Astrocyte (in vitro differentiated cells and primary cell): ENCODE measurements at regions not wholly inside any gene's neighbourhood (a gene's known extent, or its start where the extent isn't known, plus 50 kb on each side); places are given as distances from the start of the nearest gene placed in this dataset.

ENCODE experiments used
- DNase-seq: peaks from one replicate; pipeline ENCODE4 v3.0.0-alpha.2; 2010; ENCODE audit warnings: low read depth
- FAIRE-seq: peaks from 2 replicates; lab custom pipeline; 2011; peaks lifted over from hg19 to GRCh38; lab: Jason Lieb, UNC
- H2AFZ ChIP-seq: 2 replicates; pipeline ENCODE4 v1.6.0; 2012; ENCODE audit warnings: low read depth, low read length, inconsistent platforms
- H3K27ac ChIP-seq: 2 replicates; pipeline ENCODE4 v1.5.1; 2011; ENCODE audit warnings: low read depth, low read length, inconsistent platforms
- H3K27me3 ChIP-seq: 2 replicates; pipeline ENCODE4 v1.6.0; 2011; ENCODE audit warnings: low read length, inconsistent platforms; ENCODE audit not compliant: insufficient read depth
- H3K36me3 ChIP-seq: 2 replicates; pipeline ENCODE4 v1.5.1; 2011; ENCODE audit warnings: low read length, inconsistent platforms; ENCODE audit not compliant: insufficient read depth
- H3K4me1 ChIP-seq: 2 replicates; pipeline ENCODE4 v1.5.1; 2011; ENCODE audit warnings: low read length, inconsistent platforms; ENCODE audit not compliant: insufficient read depth
- H3K4me2 ChIP-seq: 2 replicates; pipeline ENCODE4 v1.6.0; 2012; ENCODE audit warnings: low read length, inconsistent platforms
- H3K4me3 ChIP-seq: 2 replicates; pipeline ENCODE4 v1.5.1; 2011; ENCODE audit warnings: low read depth, mild to moderate bottlenecking, low read length, inconsistent platforms; ENCODE audit not compliant: insufficient read depth
- H3K79me2 ChIP-seq: 2 replicates; pipeline ENCODE4 v1.6.0; 2012; ENCODE audit warnings: mild to moderate bottlenecking, low read length, inconsistent platforms; ENCODE audit not compliant: insufficient read depth
- H3K9ac ChIP-seq: 2 replicates; pipeline ENCODE4 v1.6.0; 2012; ENCODE audit warnings: mild to moderate bottlenecking, low read length, inconsistent platforms
- H3K9me3 ChIP-seq: 2 replicates; pipeline ENCODE4 v1.5.1; 2012; ENCODE audit warnings: low read depth, mild to moderate bottlenecking, low read length, inconsistent platforms; ENCODE audit not compliant: insufficient read depth
- H4K20me1 ChIP-seq: 2 replicates; pipeline ENCODE4 v1.6.0; 2012; ENCODE audit warnings: low read length, inconsistent platforms; ENCODE audit not compliant: insufficient read depth
- H3K27ac Mint-ChIP-seq: one replicate; pipeline ENCODE4 v1.8.0; 2021; ENCODE audit warnings: mild to moderate bottlenecking, mixed read lengths; ENCODE audit not compliant: unreplicated experiment
- H3K27me3 Mint-ChIP-seq: one replicate; pipeline ENCODE4 v1.8.0; 2021; ENCODE audit warnings: low read depth, mixed read lengths; ENCODE audit not compliant: unreplicated experiment
- H3K36me3 Mint-ChIP-seq: one replicate; pipeline ENCODE4 v1.8.0; 2021; ENCODE audit warnings: low read depth, mixed read lengths; ENCODE audit not compliant: unreplicated experiment
- H3K4me1 Mint-ChIP-seq: one replicate; pipeline ENCODE4 v1.8.0; 2021; ENCODE audit warnings: low read depth, mixed read lengths; ENCODE audit not compliant: unreplicated experiment
- H3K4me3 Mint-ChIP-seq: one replicate; pipeline ENCODE4 v1.8.0; 2021; ENCODE audit warnings: mild to moderate bottlenecking, moderate library complexity, mixed read lengths; ENCODE audit not compliant: unreplicated experiment
- H3K9me3 Mint-ChIP-seq: one replicate; pipeline ENCODE4 v1.8.0; 2021; ENCODE audit warnings: mild to moderate bottlenecking, mixed read lengths; ENCODE audit not compliant: unreplicated experiment
- EZH2 ChIP-seq: IDR thresholded peaks from 2 replicates; pipeline ENCODE4 v1.6.1; 2012; ENCODE audit warnings: mild to moderate bottlenecking, low read length, inconsistent platforms; ENCODE audit not compliant: insufficient read depth
- TF ChIP-seq, protein P1 (sequence below): IDR thresholded peaks from 2 replicates; pipeline ENCODE4 v1.5.1; 2011; ENCODE audit warnings: low read depth, mild to moderate bottlenecking, inconsistent platforms, low read length, moderate library complexity; ENCODE audit not compliant: insufficient read depth

DNA sequence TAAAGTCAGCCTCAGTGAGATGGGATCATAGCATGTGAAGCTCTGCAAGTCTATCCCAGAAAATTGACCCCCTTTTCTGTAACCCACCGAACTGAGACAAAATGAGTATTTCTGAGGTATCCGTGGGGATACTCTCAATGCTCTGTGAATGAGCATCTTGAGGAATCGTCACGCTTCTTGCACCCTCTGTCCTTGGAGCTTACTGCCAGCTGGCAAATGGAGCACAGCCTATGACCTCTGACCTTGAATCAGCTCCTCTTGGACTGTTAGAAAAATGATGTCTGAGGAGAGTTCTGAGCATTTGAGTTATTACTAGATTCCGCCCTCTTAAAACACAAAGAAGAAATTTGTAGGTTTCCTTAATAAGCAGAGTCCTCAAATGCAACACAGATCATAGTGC, 342.1 kb downstream of the ZFHX3 start:
- Histone ChIP-seq H3K27me3 (no peaks in the 10 kb centered on the region), H4K20me1 (no peaks in the 10 kb centered on the region), H3K4me3 (no peak overlapping the region), H3K9me3 (no peaks in the 10 kb centered on the region), H3K4me1 (no peaks in the 10 kb centered on the region), H3K27ac (no peak overlapping the region), H3K79me2 (no peaks in the 10 kb centered on the region), H3K9ac (no peak overlapping the region), H3K4me2 (no peak overlapping the region), H3K36me3 (no peaks in the 10 kb centered on the region), H2AFZ (no peak overlapping the region)
- no peak overlapping the region for H3K27ac Mint-ChIP-seq
- FAIRE-seq (no peak), DNase-seq (no peak)
- no peaks in the 10 kb centered on the region for H3K27me3 Mint-ChIP-seq
- H3K4me1 Mint-ChIP-seq, result no peaks in the 10 kb centered on the region
- H3K9me3 Mint-ChIP-seq, result peaks cover 10% of the 10 kb centered on the region
- no peak for TF ChIP-seq EZH2
- TF ChIP-seq, protein P1, sequence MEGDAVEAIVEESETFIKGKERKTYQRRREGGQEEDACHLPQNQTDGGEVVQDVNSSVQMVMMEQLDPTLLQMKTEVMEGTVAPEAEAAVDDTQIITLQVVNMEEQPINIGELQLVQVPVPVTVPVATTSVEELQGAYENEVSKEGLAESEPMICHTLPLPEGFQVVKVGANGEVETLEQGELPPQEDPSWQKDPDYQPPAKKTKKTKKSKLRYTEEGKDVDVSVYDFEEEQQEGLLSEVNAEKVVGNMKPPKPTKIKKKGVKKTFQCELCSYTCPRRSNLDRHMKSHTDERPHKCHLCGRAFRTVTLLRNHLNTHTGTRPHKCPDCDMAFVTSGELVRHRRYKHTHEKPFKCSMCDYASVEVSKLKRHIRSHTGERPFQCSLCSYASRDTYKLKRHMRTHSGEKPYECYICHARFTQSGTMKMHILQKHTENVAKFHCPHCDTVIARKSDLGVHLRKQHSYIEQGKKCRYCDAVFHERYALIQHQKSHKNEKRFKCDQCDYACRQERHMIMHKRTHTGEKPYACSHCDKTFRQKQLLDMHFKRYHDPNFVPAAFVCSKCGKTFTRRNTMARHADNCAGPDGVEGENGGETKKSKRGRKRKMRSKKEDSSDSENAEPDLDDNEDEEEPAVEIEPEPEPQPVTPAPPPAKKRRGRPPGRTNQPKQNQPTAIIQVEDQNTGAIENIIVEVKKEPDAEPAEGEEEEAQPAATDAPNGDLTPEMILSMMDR, result no peak
- H3K4me3 Mint-ChIP-seq, result no peak overlapping the region
- H3K36me3 Mint-ChIP-seq, result no peaks in the 10 kb centered on the region

GRCh38 chr16:72704746-72705372, 343.1 kb downstream of the ZFHX3 start:
- no peak for DNase-seq
- no peak overlapping the region for H3K4me2 ChIP-seq
- no peak for FAIRE-seq
- Mint-ChIP-seq H3K27me3 (no peaks in the 10 kb centered on the region), H3K4me3 (no peak overlapping the region), H3K36me3 (no peaks in the 10 kb centered on the region), H3K27ac (no peak overlapping the region), H3K9me3 (peaks cover 6% of the 10 kb centered on the region), H3K4me1 (no peaks in the 10 kb centered on the region)
- no peak overlapping the region for H3K27ac ChIP-seq
- H3K4me1 ChIP-seq, result no peaks in the 10 kb centered on the region
- no peaks in the 10 kb centered on the region for H3K79me2 ChIP-seq
- no peaks in the 10 kb centered on the region for H3K9me3 ChIP-seq
- no peak for TF ChIP-seq EZH2
- TF ChIP-seq, protein P1, result no peak
- H3K36me3 ChIP-seq, result no peaks in the 10 kb centered on the region
- no peaks in the 10 kb centered on the region for H4K20me1 ChIP-seq
- no peak overlapping the region for H3K4me3 ChIP-seq
- no peak overlapping the region for H2AFZ ChIP-seq
- H3K9ac ChIP-seq, result no peak overlapping the region
- no peaks in the 10 kb centered on the region for H3K27me3 ChIP-seq

GRCh38 chr16:72689851-72690250, 358.1 kb downstream of the ZFHX3 start:
- Histone ChIP-seq H3K27ac (no peak overlapping the region), H4K20me1 (no peaks in the 10 kb centered on the region), H3K36me3 (no peaks in the 10 kb centered on the region), H3K9me3 (no peaks in the 10 kb centered on the region), H3K9ac (no peak overlapping the region), H3K4me3 (no peak overlapping the region), H3K4me1 (no peaks in the 10 kb centered on the region), H3K27me3 (no peaks in the 10 kb centered on the region), H3K79me2 (no peaks in the 10 kb centered on the region), H3K4me2 (no peak overlapping the region), H2AFZ (no peak overlapping the region)
- DNase-seq (no peak), FAIRE-seq (no peak)
- no peak overlapping the region for H3K4me3 Mint-ChIP-seq
- H3K36me3 Mint-ChIP-seq, result no peaks in the 10 kb centered on the region
- H3K4me1 Mint-ChIP-seq, result no peaks in the 10 kb centered on the region
- TF ChIP-seq EZH2, result no peak
- TF ChIP-seq, protein P1, result no peak
- H3K9me3 Mint-ChIP-seq, result no peaks in the 10 kb centered on the region
- no peak overlapping the region for H3K27ac Mint-ChIP-seq
- H3K27me3 Mint-ChIP-seq, result no peaks in the 10 kb centered on the region
